GM23338 (cell line): ENCODE measurements at regions not wholly inside any gene's neighbourhood (a gene's known extent, or its start where the extent isn't known, plus 50 kb on each side); places are given as distances from the start of the nearest gene placed in this dataset.

Source experiments
- ATAC-seq: fragments of 200-7000 bp; cut with Tn5 transposase; 3 replicates; pipeline ENCODE4 v1.9.1; 2020
- DNase-seq: peaks from one replicate; pipeline ENCODE4 v3.0.0-alpha.2; 2015; ENCODE audit warnings: low spot score
- H2AFZ ChIP-seq: fragments of 200-600 bp; sonication (generic); 2 replicates; pipeline ENCODE4 v1.8.0; 2016; ENCODE audit warnings: antibody characterized with exemption, mild to moderate bottlenecking, moderate library complexity
- H3F3A ChIP-seq: fragments of 200-600 bp; sonication (generic); replicated peaks from 2 replicates; pipeline ENCODE4 v1.8.0; 2017; ENCODE audit warnings: antibody characterized with exemption, mixed run types, low read depth
- H3K27ac ChIP-seq: fragments of 200-600 bp; sonication (generic); 2 replicates; pipeline ENCODE4 v1.6.1; 2016; ENCODE audit warnings: low read depth
- H3K27me3 ChIP-seq: fragments of 200-600 bp; sonication (generic); 2 replicates; pipeline ENCODE4 v1.8.0; 2016; ENCODE audit warnings: mild to moderate bottlenecking, mixed run types, moderate library complexity; ENCODE audit not compliant: insufficient read depth
- H3K36me3 ChIP-seq: fragments of 200-600 bp; sonication (generic); 2 replicates; pipeline ENCODE4 v1.8.0; 2016; ENCODE audit warnings: mild to moderate bottlenecking; ENCODE audit not compliant: insufficient read depth
- H3K4me1 ChIP-seq: fragments of 200-600 bp; sonication (generic); 2 replicates; pipeline ENCODE4 v1.8.0; 2016; ENCODE audit warnings: mild to moderate bottlenecking, moderate library complexity; ENCODE audit not compliant: insufficient read depth
- H3K4me2 ChIP-seq: fragments of 200-600 bp; sonication (generic); 2 replicates; pipeline ENCODE4 v1.7.1; 2017; ENCODE audit warnings: mixed run types
- H3K4me3 ChIP-seq: fragments of 200-600 bp; sonication (generic); 2 replicates; pipeline ENCODE4 v1.6.1; 2016; ENCODE audit warnings: mixed run types
- H3K79me2 ChIP-seq: fragments of 200-600 bp; sonication (generic); replicated peaks from 2 replicates; pipeline ENCODE4 v1.8.0; 2017; ENCODE audit warnings: mild to moderate bottlenecking; ENCODE audit not compliant: insufficient read depth
- H3K9me2 ChIP-seq: fragments of 200-600 bp; sonication (generic); 2 replicates; pipeline ENCODE4 v1.8.0; 2017; ENCODE audit not compliant: insufficient read depth
- H4K20me1 ChIP-seq: fragments of 200-600 bp; sonication (generic); replicated peaks from 2 replicates; pipeline ENCODE4 v1.8.0; 2017; ENCODE audit warnings: mild to moderate bottlenecking; ENCODE audit not compliant: insufficient read depth
- H3K27ac Mint-ChIP-seq: 2 replicates; pipeline ENCODE4 v1.8.0; 2020; ENCODE audit warnings: inconsistent platforms, mild to moderate bottlenecking, moderate library complexity, mixed read lengths
- H3K27me3 Mint-ChIP-seq: 3 replicates; pipeline ENCODE4 v1.8.0; 2022; ENCODE audit warnings: low read depth, mild to moderate bottlenecking, moderate library complexity, mixed read lengths, inconsistent platforms; ENCODE audit not compliant: insufficient read depth, poor library complexity
- H3K36me3 Mint-ChIP-seq: 3 replicates; pipeline ENCODE4 v1.8.0; 2021; ENCODE audit warnings: low read depth, mild to moderate bottlenecking, inconsistent platforms, moderate library complexity, mixed read lengths
- H3K4me1 Mint-ChIP-seq: 3 replicates; pipeline ENCODE4 v1.8.0; 2020; ENCODE audit warnings: mild to moderate bottlenecking, inconsistent platforms, mixed read lengths
- H3K4me3 Mint-ChIP-seq: 3 replicates; pipeline ENCODE4 v1.8.0; 2021; ENCODE audit warnings: moderate library complexity, mild to moderate bottlenecking, inconsistent platforms, mixed read lengths
- H3K9me3 Mint-ChIP-seq: 3 replicates; pipeline ENCODE4 v1.8.0; 2020; ENCODE audit warnings: moderate library complexity, mild to moderate bottlenecking, inconsistent platforms, mixed read lengths
- CREB1 ChIP-seq: fragments of 250-450 bp; sonication (Bioruptor Pico); IDR thresholded peaks from 2 replicates; pipeline ENCODE4 v1.5.0; 2020; ENCODE audit warnings: low read depth, mild to moderate bottlenecking, moderate library complexity
- ETS1 ChIP-seq: IDR thresholded peaks from 2 replicates; pipeline ENCODE4 v1.6.1; 2016; ENCODE audit warnings: antibody characterized with exemption
- EZH2 ChIP-seq: fragments of 200-600 bp; sonication (generic); IDR thresholded peaks from one replicate; pipeline ENCODE4 v1.8.0; 2017; ENCODE audit warnings: antibody characterized with exemption, mild to moderate bottlenecking, low read depth; ENCODE audit not compliant: unreplicated experiment
- JUNB ChIP-seq: IDR thresholded peaks from one replicate; pipeline ENCODE4 v1.6.1; 2016; ENCODE audit warnings: antibody characterized with exemption; ENCODE audit not compliant: unreplicated experiment
- NANOG ChIP-seq: IDR thresholded peaks from 2 replicates; pipeline ENCODE4 v1.6.1; 2016; ENCODE audit warnings: antibody characterized with exemption, borderline replicate concordance
- POLR2AphosphoS5 ChIP-seq: IDR thresholded peaks from 2 replicates; pipeline ENCODE4 v1.6.1; 2016; ENCODE audit warnings: antibody characterized with exemption, low read depth
- REST ChIP-seq: IDR thresholded peaks from one replicate; pipeline ENCODE4 v1.6.1; 2018; ENCODE audit warnings: antibody characterized with exemption; ENCODE audit not compliant: unreplicated experiment
- STAT1 ChIP-seq: IDR thresholded peaks from one replicate; pipeline ENCODE4 v1.6.1; 2016; ENCODE audit warnings: antibody characterized with exemption; ENCODE audit not compliant: unreplicated experiment
- ZNF114 ChIP-seq: fragments of 250-450 bp; sonication (Bioruptor Pico); IDR thresholded peaks from 2 replicates; pipeline ENCODE4 v1.5.0; 2020; ENCODE audit warnings: mild to moderate bottlenecking, moderate library complexity
- ZNF331 ChIP-seq: fragments of 250-450 bp; sonication (Bioruptor Pico); IDR thresholded peaks from 2 replicates; pipeline ENCODE4 v1.5.0; 2020; ENCODE audit warnings: low read depth, mild to moderate bottlenecking, moderate library complexity
- TF ChIP-seq, protein P1 (sequence below), 2 experiments: fragments of 200-600 bp in 1 of 2; sonication (generic) in 1 of 2; conservative IDR thresholded peaks; 2 replicates each; pipeline versions ENCODE4 v1.5.1 to v1.6.1; 2016 to 2017; ENCODE audit warnings: antibody characterized with exemption in 2 of 2, low read depth in 2 of 2, mild to moderate bottlenecking in 2 of 2, moderate library complexity in 1 of 2

DNA sequence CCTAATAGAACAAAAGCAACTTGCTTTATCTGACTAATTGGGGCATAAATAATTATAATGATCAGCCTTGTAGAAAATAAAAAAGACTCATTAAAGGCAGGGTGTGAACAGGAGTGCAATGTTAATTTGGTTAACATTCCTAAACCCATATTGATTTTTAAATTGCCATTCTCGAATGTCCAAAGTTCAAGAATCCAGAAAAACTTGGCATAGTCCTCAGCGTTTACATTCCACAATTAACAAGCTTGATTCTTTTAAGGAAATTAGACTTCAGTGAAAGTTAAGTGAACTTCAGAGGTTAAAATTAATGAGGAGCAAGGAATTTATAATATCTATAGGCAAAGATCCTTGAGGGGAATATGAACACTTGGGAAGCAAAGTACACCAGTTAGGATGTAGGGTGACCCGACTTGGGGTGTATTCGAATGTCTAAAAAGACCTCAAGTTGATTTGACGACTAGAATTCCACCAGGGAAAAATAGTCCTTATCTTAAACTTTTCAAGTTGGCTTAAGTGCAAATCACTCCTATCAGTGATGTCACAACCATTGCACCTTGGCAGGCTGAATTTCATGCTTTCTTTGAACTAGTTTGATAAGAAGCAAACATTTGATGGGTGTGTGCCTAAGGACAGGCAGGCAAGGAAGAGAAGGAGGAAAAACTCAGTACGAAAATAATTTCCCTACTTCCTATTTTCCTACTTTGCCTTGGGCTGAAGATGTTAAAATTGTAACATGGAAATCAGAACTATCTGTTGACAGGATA lies 830.4 kb upstream of the COBL start (continued):
- TF ChIP-seq REST (no peak), ZNF331 (CRISPR knock-in tag) (no peak), POLR2AphosphoS5 (no peak), JUNB (no peak), EZH2 (no peak)
- TF ChIP-seq, protein P1, sequence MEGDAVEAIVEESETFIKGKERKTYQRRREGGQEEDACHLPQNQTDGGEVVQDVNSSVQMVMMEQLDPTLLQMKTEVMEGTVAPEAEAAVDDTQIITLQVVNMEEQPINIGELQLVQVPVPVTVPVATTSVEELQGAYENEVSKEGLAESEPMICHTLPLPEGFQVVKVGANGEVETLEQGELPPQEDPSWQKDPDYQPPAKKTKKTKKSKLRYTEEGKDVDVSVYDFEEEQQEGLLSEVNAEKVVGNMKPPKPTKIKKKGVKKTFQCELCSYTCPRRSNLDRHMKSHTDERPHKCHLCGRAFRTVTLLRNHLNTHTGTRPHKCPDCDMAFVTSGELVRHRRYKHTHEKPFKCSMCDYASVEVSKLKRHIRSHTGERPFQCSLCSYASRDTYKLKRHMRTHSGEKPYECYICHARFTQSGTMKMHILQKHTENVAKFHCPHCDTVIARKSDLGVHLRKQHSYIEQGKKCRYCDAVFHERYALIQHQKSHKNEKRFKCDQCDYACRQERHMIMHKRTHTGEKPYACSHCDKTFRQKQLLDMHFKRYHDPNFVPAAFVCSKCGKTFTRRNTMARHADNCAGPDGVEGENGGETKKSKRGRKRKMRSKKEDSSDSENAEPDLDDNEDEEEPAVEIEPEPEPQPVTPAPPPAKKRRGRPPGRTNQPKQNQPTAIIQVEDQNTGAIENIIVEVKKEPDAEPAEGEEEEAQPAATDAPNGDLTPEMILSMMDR (conservative IDR thresholded peaks at IDR 0.05; ENCODE audit: low read depth in 2 of 2), result no peak

- H3K9me3 Mint-ChIP-seq, result peaks cover 18% of the 10 kb centered on the region
- TF ChIP-seq JUNB (no peak), NANOG (no peak), CREB1 (CRISPR knock-in tag) (no peak), EZH2 (no peak), STAT1 (no peak), ZNF114 (CRISPR knock-in tag) (no peak), ZNF331 (CRISPR knock-in tag) (no peak), POLR2AphosphoS5 (no peak), ETS1 (no peak)
- TF ChIP-seq, protein P1 (conservative IDR thresholded peaks at IDR 0.05; ENCODE audit: low read depth in 2 of 2), result no peak
These were observed 826.6 kb upstream of the COBL start for GRCh38 chr7:52143219-52143618.

More at GRCh38 chr7:52143219-52143618, 826.6 kb upstream of the COBL start:
- DNase-seq (peak; percentile 6), ATAC-seq (no peak)
- H2AFZ ChIP-seq, result no peak overlapping the region; the same call in 1 of the 2 replicates
- no peaks in the 10 kb centered on the region for H4K20me1 ChIP-seq
- no peaks in the 10 kb centered on the region for H3K36me3 ChIP-seq
- H3K4me3 ChIP-seq, result no peak overlapping the region
- H3K4me1 ChIP-seq, result peaks cover 13% of the 10 kb centered on the region; the same call in 1 of the 2 replicates
- no peak overlapping the region for H3K27ac ChIP-seq
- no peaks in the 10 kb centered on the region for H3F3A ChIP-seq
- peaks cover 9% of the 10 kb centered on the region; the same call in 1 of the 2 replicates for H3K9me2 ChIP-seq
- Mint-ChIP-seq H3K27ac (no peak overlapping the region), H3K4me3 (no peak overlapping the region), H3K27me3 (peaks cover 3% of the 10 kb centered on the region), H3K36me3 (peaks cover 26% of the 10 kb centered on the region), H3K4me1 (peaks cover under 1% of the 10 kb centered on the region; the same call in 2 of the 3 replicates)
- H3K79me2 ChIP-seq, result no peaks in the 10 kb centered on the region
- H3K4me2 ChIP-seq, result no peak overlapping the region
- no peaks in the 10 kb centered on the region for H3K27me3 ChIP-seq
